ENCODE measurements at regions not wholly inside any gene's neighbourhood (a gene's known extent, or its start where the extent isn't known, plus 50 kb on each side); places are given as distances from the start of the nearest gene placed in this dataset.

DNA sequence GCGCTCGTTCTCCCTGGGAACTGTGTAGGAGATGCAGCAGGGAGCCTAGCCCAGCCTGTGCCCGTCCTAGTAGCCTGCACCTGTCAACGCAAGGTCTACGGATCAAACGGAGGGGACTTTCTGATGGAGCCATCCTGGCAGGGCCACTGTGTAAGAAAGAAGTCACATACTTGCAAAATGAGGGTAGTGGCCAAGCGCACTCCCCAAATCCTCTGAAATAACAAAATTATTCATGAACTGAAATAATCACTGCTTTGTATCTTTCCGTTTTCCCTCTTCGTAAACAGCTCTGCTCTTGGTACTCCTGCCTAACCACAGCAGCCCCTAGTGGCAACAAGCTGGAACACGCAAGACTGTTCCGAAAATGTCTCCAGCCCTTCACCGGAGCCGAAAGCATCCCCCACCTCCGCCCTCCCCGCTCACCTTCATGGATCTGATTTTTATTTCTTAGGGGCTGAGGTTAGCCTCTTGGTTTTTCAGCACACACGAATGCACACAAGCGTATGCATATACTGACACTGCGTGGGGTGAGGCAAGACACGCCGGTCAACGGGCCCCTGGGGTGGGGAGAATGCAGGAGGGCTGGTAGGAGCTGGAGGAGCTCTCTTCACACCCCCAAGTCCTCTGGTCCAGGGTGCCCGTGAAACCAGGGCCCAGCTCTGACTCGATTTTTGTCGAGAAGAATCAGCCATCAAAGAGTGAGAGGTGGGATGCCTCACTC is 100.8 kb downstream of the ABCC12 start:
- H3K27me3 ChIP-seq (ENCODE audit: insufficient read depth, low read length): peaks cover 6% of the 10 kb centered on the region
- peak overlapping the region; percentile 54 for H3K4me3 ChIP-seq (ENCODE audit: insufficient read depth, low read length)
- H3K9me3 ChIP-seq (ENCODE audit: low read depth, low read length): no peaks in the 10 kb centered on the region
- H3K4me2 ChIP-seq (ENCODE audit: insufficient read depth, low read length): peak overlapping the region; percentile 42
- no peaks in the 10 kb centered on the region for H3K79me2 ChIP-seq (ENCODE audit: insufficient read depth, low read length)
- DNase-seq (ENCODE audit: insufficient read length, low spot score, missing footprints): peak; percentile 88
- no peak overlapping the region for H3K27ac ChIP-seq (ENCODE audit: low read depth, low read length)
- TF ChIP-seq, protein P1, sequence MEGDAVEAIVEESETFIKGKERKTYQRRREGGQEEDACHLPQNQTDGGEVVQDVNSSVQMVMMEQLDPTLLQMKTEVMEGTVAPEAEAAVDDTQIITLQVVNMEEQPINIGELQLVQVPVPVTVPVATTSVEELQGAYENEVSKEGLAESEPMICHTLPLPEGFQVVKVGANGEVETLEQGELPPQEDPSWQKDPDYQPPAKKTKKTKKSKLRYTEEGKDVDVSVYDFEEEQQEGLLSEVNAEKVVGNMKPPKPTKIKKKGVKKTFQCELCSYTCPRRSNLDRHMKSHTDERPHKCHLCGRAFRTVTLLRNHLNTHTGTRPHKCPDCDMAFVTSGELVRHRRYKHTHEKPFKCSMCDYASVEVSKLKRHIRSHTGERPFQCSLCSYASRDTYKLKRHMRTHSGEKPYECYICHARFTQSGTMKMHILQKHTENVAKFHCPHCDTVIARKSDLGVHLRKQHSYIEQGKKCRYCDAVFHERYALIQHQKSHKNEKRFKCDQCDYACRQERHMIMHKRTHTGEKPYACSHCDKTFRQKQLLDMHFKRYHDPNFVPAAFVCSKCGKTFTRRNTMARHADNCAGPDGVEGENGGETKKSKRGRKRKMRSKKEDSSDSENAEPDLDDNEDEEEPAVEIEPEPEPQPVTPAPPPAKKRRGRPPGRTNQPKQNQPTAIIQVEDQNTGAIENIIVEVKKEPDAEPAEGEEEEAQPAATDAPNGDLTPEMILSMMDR (IDR thresholded peaks at IDR 0.05; ENCODE audit: extremely low read depth, low read depth, low read length): peak; percentile 96
- H2AFZ ChIP-seq (ENCODE audit: low read length): peak overlapping the region; percentile 49
- H4K20me1 ChIP-seq (ENCODE audit: insufficient read depth, low read length): no peaks in the 10 kb centered on the region
- peaks cover 19% of the 10 kb centered on the region for H3K4me1 ChIP-seq (ENCODE audit: insufficient read depth, low read length)
- H3K36me3 ChIP-seq (ENCODE audit: insufficient read depth, low read length): no peaks in the 10 kb centered on the region

DNA sequence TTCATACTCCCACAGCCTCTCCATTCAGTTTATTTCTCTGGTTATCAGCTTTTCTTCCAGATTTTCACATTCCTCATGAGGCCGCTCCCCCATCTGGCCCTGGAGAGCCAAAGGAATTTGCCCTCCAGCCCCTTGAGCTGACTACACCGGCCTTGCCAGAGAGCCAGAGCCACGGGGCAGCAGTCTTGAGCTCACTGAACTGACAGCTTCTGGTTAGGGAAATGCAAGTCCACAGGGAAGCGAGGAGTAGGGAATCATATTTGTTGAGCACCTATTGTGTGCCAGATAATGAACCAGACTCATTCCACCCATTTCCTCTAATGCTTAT is 102.4 kb downstream of the ABCC12 start:
- H3K27me3 ChIP-seq (ENCODE audit: insufficient read depth, low read length): peaks cover 20% of the 10 kb centered on the region
- H3K4me3 ChIP-seq (ENCODE audit: insufficient read depth, low read length): no peak overlapping the region
- H3K4me2 ChIP-seq (ENCODE audit: insufficient read depth, low read length): peak overlapping the region; percentile 21
- TF ChIP-seq, protein P1 (IDR thresholded peaks at IDR 0.05; ENCODE audit: extremely low read depth, low read depth, low read length): no peak
- H4K20me1 ChIP-seq (ENCODE audit: insufficient read depth, low read length): no peaks in the 10 kb centered on the region
- no peak overlapping the region for H3K27ac ChIP-seq (ENCODE audit: low read depth, low read length)
- H3K4me1 ChIP-seq (ENCODE audit: insufficient read depth, low read length): peaks cover 19% of the 10 kb centered on the region
- no peak overlapping the region for H2AFZ ChIP-seq (ENCODE audit: low read length)
- no peaks in the 10 kb centered on the region for H3K9me3 ChIP-seq (ENCODE audit: low read depth, low read length)
- DNase-seq (ENCODE audit: insufficient read length, low spot score, missing footprints): no peak
- no peaks in the 10 kb centered on the region for H3K79me2 ChIP-seq (ENCODE audit: insufficient read depth, low read length)
- no peaks in the 10 kb centered on the region for H3K36me3 ChIP-seq (ENCODE audit: insufficient read depth, low read length)

DNA sequence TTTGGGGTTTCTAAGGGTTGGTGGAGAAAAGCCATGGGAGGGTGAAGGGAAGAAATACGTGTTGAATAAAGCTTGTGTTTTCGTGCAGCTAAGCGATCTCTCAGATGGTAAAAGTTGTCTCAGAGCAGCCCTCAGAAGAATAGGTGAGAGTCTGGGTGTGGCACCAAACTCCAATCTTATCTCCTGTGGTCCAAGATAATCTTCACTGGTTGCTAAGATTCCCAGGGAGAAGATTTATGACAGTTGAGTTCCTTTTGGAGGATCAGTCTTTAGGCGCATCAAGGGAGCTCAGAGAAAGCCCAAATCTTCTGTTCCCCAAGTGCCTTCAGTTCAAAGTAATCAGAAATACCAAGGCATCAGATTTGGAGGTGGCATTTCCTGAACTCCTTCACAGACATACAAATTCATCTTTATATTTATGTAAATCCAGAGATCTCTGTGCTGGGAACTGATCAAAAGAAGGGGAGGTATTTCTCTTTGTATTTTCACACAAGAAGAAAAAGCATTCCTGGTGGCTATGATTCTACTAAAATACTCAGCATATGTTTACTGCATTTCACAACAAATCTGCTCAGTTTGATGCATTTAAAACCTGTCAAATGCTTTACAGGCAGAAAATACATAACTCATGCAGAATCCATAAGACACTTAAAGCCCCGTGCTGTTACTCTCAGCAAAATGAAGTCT is 102.9 kb downstream of the ABCC12 start:
- Histone ChIP-seq H3K4me1 (ENCODE audit: insufficient read depth, low read length) (peaks cover 19% of the 10 kb centered on the region), H3K79me2 (ENCODE audit: insufficient read depth, low read length) (no peaks in the 10 kb centered on the region), H3K36me3 (ENCODE audit: insufficient read depth, low read length) (no peaks in the 10 kb centered on the region), H3K4me2 (ENCODE audit: insufficient read depth, low read length) (peak overlapping the region; percentile 21), H2AFZ (ENCODE audit: low read length) (no peak overlapping the region), H3K27ac (ENCODE audit: low read depth, low read length) (no peak overlapping the region), H3K4me3 (ENCODE audit: insufficient read depth, low read length) (no peak overlapping the region), H4K20me1 (ENCODE audit: insufficient read depth, low read length) (no peaks in the 10 kb centered on the region), H3K27me3 (ENCODE audit: insufficient read depth, low read length) (peaks cover 25% of the 10 kb centered on the region), H3K9me3 (ENCODE audit: low read depth, low read length) (no peaks in the 10 kb centered on the region)
- no peak for DNase-seq (ENCODE audit: insufficient read length, low spot score, missing footprints)
- TF ChIP-seq, protein P1 (IDR thresholded peaks at IDR 0.05; ENCODE audit: extremely low read depth, low read depth, low read length): no peak

DNA sequence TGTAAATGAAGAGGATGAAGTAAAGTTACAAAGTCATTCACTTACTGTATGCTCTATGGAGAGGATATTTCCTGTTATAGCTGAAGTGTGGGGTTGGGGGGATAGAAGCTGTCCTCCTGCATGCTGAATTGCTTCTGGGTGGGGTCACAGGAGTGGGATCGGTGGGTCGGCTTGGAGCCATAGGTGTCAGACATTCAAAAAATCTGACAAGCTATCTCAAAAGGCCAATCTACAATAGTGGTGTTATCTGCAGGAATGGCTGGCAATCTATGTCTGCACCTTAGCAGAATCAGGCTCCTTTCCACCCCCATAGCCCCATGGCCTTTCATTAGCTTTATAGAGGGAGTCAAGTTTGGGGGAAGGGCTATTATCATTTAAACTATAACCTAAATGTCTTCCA is 104.9 kb downstream of the ABCC12 start:
- TF ChIP-seq, protein P1 (IDR thresholded peaks at IDR 0.05; ENCODE audit: extremely low read depth, low read depth, low read length): no peak

More for the DNA sequence above, 104.9 kb downstream of the ABCC12 start:
- no peaks in the 10 kb centered on the region for H4K20me1 ChIP-seq (ENCODE audit: insufficient read depth, low read length)
- no peak overlapping the region for H3K4me2 ChIP-seq (ENCODE audit: insufficient read depth, low read length)
- H3K27me3 ChIP-seq (ENCODE audit: insufficient read depth, low read length): peaks cover 37% of the 10 kb centered on the region
- H3K4me1 ChIP-seq (ENCODE audit: insufficient read depth, low read length): peaks cover 19% of the 10 kb centered on the region
- no peak overlapping the region for H3K4me3 ChIP-seq (ENCODE audit: insufficient read depth, low read length)
- H3K27ac ChIP-seq (ENCODE audit: low read depth, low read length): no peak overlapping the region
- H3K9me3 ChIP-seq (ENCODE audit: low read depth, low read length): no peaks in the 10 kb centered on the region
- H3K36me3 ChIP-seq (ENCODE audit: insufficient read depth, low read length): no peaks in the 10 kb centered on the region
- H3K79me2 ChIP-seq (ENCODE audit: insufficient read depth, low read length): no peaks in the 10 kb centered on the region
- no peak for DNase-seq (ENCODE audit: insufficient read length, low spot score, missing footprints)
- H2AFZ ChIP-seq (ENCODE audit: low read length): no peak overlapping the region
